ENCODE measurements at regions not wholly inside any gene's neighbourhood (a gene's known extent, or its start where the extent isn't known, plus 50 kb on each side); places are given as distances from the start of the nearest gene placed in this dataset.
"Not testable (repeated sequence)": the region's sequence is repeated elsewhere in the genome, so short reads cannot be mapped to it uniquely, and the experiment has no call there.

- not testable (repeated sequence) for DNase-seq (ENCODE audit: low spot score in 2 of 2); FAIRE-seq
Measured at GRCh38 chr7:149930374-149931068, 56.8 kb downstream of the ATP6V0E2 start.

GRCh38 chr7:149933776-149934175 lies 60.0 kb downstream of the ATP6V0E2 start:
- not testable (repeated sequence) for DNase-seq (ENCODE audit: low spot score in 2 of 2); FAIRE-seq

- DNase-seq (ENCODE audit: low spot score in 2 of 2); FAIRE-seq: not testable (repeated sequence)
Measured at GRCh38 chr7:149947346-149947745, 73.6 kb downstream of the ATP6V0E2 start.

GRCh38 chr7:149948444-149948843 lies 74.7 kb downstream of the ATP6V0E2 start:
- DNase-seq (ENCODE audit: low spot score in 2 of 2); FAIRE-seq: not testable (repeated sequence)

- not testable (repeated sequence) for FAIRE-seq; DNase-seq (ENCODE audit: low spot score in 2 of 2)
Measured at GRCh38 chr7:149949863-149950577, 76.3 kb downstream of the ATP6V0E2 start.

- not testable (repeated sequence) for DNase-seq (ENCODE audit: low spot score in 2 of 2); FAIRE-seq
Measured at GRCh38 chr7:149950578-149950924, 76.8 kb downstream of the ATP6V0E2 start.

- not testable (repeated sequence) for FAIRE-seq
Measured at GRCh38 chr7:149951579-149951978, 77.8 kb downstream of the ATP6V0E2 start.

GRCh38 chr7:149958880-149959279 lies 85.1 kb downstream of the ATP6V0E2 start:
- DNase-seq (ENCODE audit: low spot score in 2 of 2); FAIRE-seq: not testable (repeated sequence)

More at GRCh38 chr7:149951579-149951978, 77.8 kb downstream of the ATP6V0E2 start:
- not testable (repeated sequence) for DNase-seq (ENCODE audit: low spot score in 2 of 2)

GRCh38 chr7:149960863-149961262 lies 87.1 kb downstream of the ATP6V0E2 start:
- DNase-seq (ENCODE audit: low spot score in 2 of 2); FAIRE-seq: not testable (repeated sequence)

- not testable (repeated sequence) for DNase-seq (ENCODE audit: low spot score in 2 of 2); FAIRE-seq
Measured at GRCh38 chr7:149961878-149962277, 88.1 kb downstream of the ATP6V0E2 start.

GRCh38 chr7:149962685-149963319 lies 89.0 kb downstream of the ATP6V0E2 start:
- FAIRE-seq; DNase-seq (ENCODE audit: low spot score in 2 of 2): not testable (repeated sequence)

GRCh38 chr7:149963985-149964384 lies 90.2 kb downstream of the ATP6V0E2 start:
- not testable (repeated sequence) for FAIRE-seq; DNase-seq (ENCODE audit: low spot score in 2 of 2)

GRCh38 chr7:149966444-149966843 lies 92.7 kb downstream of the ATP6V0E2 start:
- not testable (repeated sequence) for DNase-seq (ENCODE audit: low spot score in 2 of 2); FAIRE-seq

GRCh38 chr7:149972977-149973376 lies 99.2 kb downstream of the ATP6V0E2 start:
- not testable (repeated sequence) for FAIRE-seq; DNase-seq (ENCODE audit: low spot score in 2 of 2)

- DNase-seq (ENCODE audit: low spot score in 2 of 2); FAIRE-seq: not testable (repeated sequence)
Measured at GRCh38 chr7:149973681-149974080, 99.9 kb downstream of the ATP6V0E2 start.

- not testable (repeated sequence) for FAIRE-seq; DNase-seq (ENCODE audit: low spot score in 2 of 2)
Measured at GRCh38 chr7:149975608-149976007, 101.8 kb downstream of the ATP6V0E2 start.

GRCh38 chr7:149978537-149978936 lies 104.8 kb downstream of the ATP6V0E2 start:
- not testable (repeated sequence) for DNase-seq (ENCODE audit: low spot score in 2 of 2); FAIRE-seq

- FAIRE-seq; DNase-seq (ENCODE audit: low spot score in 2 of 2): not testable (repeated sequence)
Measured at GRCh38 chr7:149978944-149979343, 105.2 kb downstream of the ATP6V0E2 start.

- not testable (repeated sequence) for DNase-seq (ENCODE audit: low spot score in 2 of 2); FAIRE-seq
Measured at GRCh38 chr7:149982537-149983112, 108.9 kb downstream of the ATP6V0E2 start.

GRCh38 chr7:149986866-149987265 lies 113.1 kb downstream of the ATP6V0E2 start:
- DNase-seq (ENCODE audit: low spot score in 2 of 2); FAIRE-seq: not testable (repeated sequence)
